Activated CD4-positive, alpha-beta memory T cell treated with anti-CD3 and anti-CD28 coated beads for 36 hours (primary cell): ENCODE measurements at regions not wholly inside any gene's neighbourhood (a gene's known extent, or its start where the extent isn't known, plus 50 kb on each side); places are given as distances from the start of the nearest gene placed in this dataset.
"Not testable (repeated sequence)": the region's sequence is repeated elsewhere in the genome, so short reads cannot be mapped to it uniquely, and the experiment has no call there.

Experiments
- CTCF ChIA-PET: fragments of 350-600 bp; sonication (Branson Sonifier 250); formaldehyde crosslinking; loops from one replicate; lab custom pipeline; 2021; ENCODE audit warnings: antibody characterized with exemption, inconsistent platforms; lab: Charles Lee
- POLR2A ChIA-PET: fragments of 350-600 bp; sonication (Branson Sonifier 250); formaldehyde crosslinking; loops from one replicate; lab custom pipeline; 2021; ENCODE audit warnings: antibody characterized with exemption; lab: Charles Lee
- DNase-seq: peaks from one replicate; pipeline ENCODE4 v3.0.0-alpha.2; 2020
- H3K27ac Mint-ChIP-seq: one replicate; pipeline ENCODE4 v1.8.0; 2021; ENCODE audit warnings: mixed read lengths
- H3K27me3 Mint-ChIP-seq: one replicate; pipeline ENCODE4 v1.8.0; 2021; ENCODE audit warnings: mixed read lengths
- H3K36me3 Mint-ChIP-seq: one replicate; pipeline ENCODE4 v1.8.0; 2021; ENCODE audit warnings: mixed read lengths
- H3K4me1 Mint-ChIP-seq: one replicate; pipeline ENCODE4 v1.8.0; 2021; ENCODE audit warnings: low read depth, mixed read lengths
- H3K4me3 Mint-ChIP-seq: one replicate; pipeline ENCODE4 v1.8.0; 2021; ENCODE audit warnings: mild to moderate bottlenecking, mixed read lengths
- H3K9me3 Mint-ChIP-seq: one replicate; pipeline ENCODE4 v1.8.0; 2021; ENCODE audit warnings: mixed read lengths
- intact Hi-C: fragments of 100-400 bp; cut with micrococcal nuclease; formaldehyde crosslinking; loops from one replicate; pipeline ENCODE4 v1.15.1; 2023

GRCh38 chr9:117821954-117822353 lies 117.8 kb downstream of the TLR4 start:
- no peak for DNase-seq
- ChIA-PET CTCF (no interaction called here), POLR2A (no interaction called here)
- H3K4me1 Mint-ChIP-seq = peaks cover 22% of the 10 kb centered on the region
- H3K36me3 Mint-ChIP-seq = no peaks in the 10 kb centered on the region
- no peak overlapping the region for H3K27ac Mint-ChIP-seq
- no peak overlapping the region for H3K4me3 Mint-ChIP-seq
- H3K27me3 Mint-ChIP-seq = peaks cover 31% of the 10 kb centered on the region
- no peaks in the 10 kb centered on the region for H3K9me3 Mint-ChIP-seq
- intact Hi-C loops = no loop called here

- Mint-ChIP-seq H3K4me1 (peaks cover 28% of the 10 kb centered on the region), H3K27me3 (peaks cover 31% of the 10 kb centered on the region), H3K27ac (no peak overlapping the region), H3K36me3 (no peaks in the 10 kb centered on the region), H3K4me3 (no peak overlapping the region), H3K9me3 (no peaks in the 10 kb centered on the region)
- ChIA-PET CTCF (no interaction called here), POLR2A (no interaction called here)
- intact Hi-C loops = no loop called here
- DNase-seq = no peak
Measured at GRCh38 chr9:117823576-117823975, 119.4 kb downstream of the TLR4 start.

- CTCF ChIA-PET = no interaction called here
- no peaks in the 10 kb centered on the region for H3K36me3 Mint-ChIP-seq
- peak; percentile 67 for DNase-seq
- no peaks in the 10 kb centered on the region for H3K9me3 Mint-ChIP-seq
- no peak overlapping the region for H3K4me3 Mint-ChIP-seq
- POLR2A ChIA-PET = interaction anchor here (1.3 kb wide), 1 partner anchor 143 kb away, joined by 3 read pairs; no protein-coding TSS in a partner anchor
- H3K27ac Mint-ChIP-seq = no peak overlapping the region
- intact Hi-C loops = loop anchor here (1.0 kb wide), 1 partner anchor 42 kb away; no protein-coding TSS in a partner anchor
- H3K27me3 Mint-ChIP-seq = peaks cover 29% of the 10 kb centered on the region
- peaks cover 29% of the 10 kb centered on the region for H3K4me1 Mint-ChIP-seq
Measured at GRCh38 chr9:117825609-117826347, 121.6 kb downstream of the TLR4 start.

- CTCF ChIA-PET = no interaction called here
- POLR2A ChIA-PET = no interaction called here
- H3K4me3 Mint-ChIP-seq = no peak overlapping the region
- H3K4me1 Mint-ChIP-seq = peaks cover 29% of the 10 kb centered on the region
- H3K9me3 Mint-ChIP-seq = no peaks in the 10 kb centered on the region
- H3K27ac Mint-ChIP-seq = no peak overlapping the region
- peaks cover 24% of the 10 kb centered on the region for H3K27me3 Mint-ChIP-seq
- no peak for DNase-seq
- intact Hi-C loops = loop anchor here (1.0 kb wide), 1 partner anchor 44 kb away; no protein-coding TSS in a partner anchor
- no peaks in the 10 kb centered on the region for H3K36me3 Mint-ChIP-seq
Measured at GRCh38 chr9:117826837-117827236, 122.6 kb downstream of the TLR4 start.

- POLR2A ChIA-PET = no interaction called here
- peaks cover 29% of the 10 kb centered on the region for H3K4me1 Mint-ChIP-seq
- H3K9me3 Mint-ChIP-seq = no peaks in the 10 kb centered on the region
- H3K36me3 Mint-ChIP-seq = no peaks in the 10 kb centered on the region
- H3K27ac Mint-ChIP-seq = no peak overlapping the region
- CTCF ChIA-PET = no interaction called here
- DNase-seq = no peak
- intact Hi-C loops = no loop called here
- H3K4me3 Mint-ChIP-seq = no peak overlapping the region
- H3K27me3 Mint-ChIP-seq = peaks cover 22% of the 10 kb centered on the region
Measured at GRCh38 chr9:117827456-117827855, 123.3 kb downstream of the TLR4 start.

- Mint-ChIP-seq H3K27ac (no peak overlapping the region), H3K36me3 (no peaks in the 10 kb centered on the region), H3K27me3 (peaks cover 20% of the 10 kb centered on the region), H3K4me3 (no peak overlapping the region), H3K9me3 (no peaks in the 10 kb centered on the region), H3K4me1 (peaks cover 29% of the 10 kb centered on the region)
- ChIA-PET POLR2A (no interaction called here), CTCF (no interaction called here)
- intact Hi-C loops = no loop called here
- no peak for DNase-seq
Measured at GRCh38 chr9:117828466-117828865, 124.3 kb downstream of the TLR4 start.

- no peak for DNase-seq
- Mint-ChIP-seq H3K27ac (no peak overlapping the region), H3K4me1 (peaks cover 6% of the 10 kb centered on the region), H3K9me3 (no peaks in the 10 kb centered on the region), H3K4me3 (no peak overlapping the region), H3K27me3 (peaks cover 13% of the 10 kb centered on the region), H3K36me3 (no peaks in the 10 kb centered on the region)
- ChIA-PET POLR2A (no interaction called here), CTCF (no interaction called here)
- intact Hi-C loops = no loop called here
Measured at GRCh38 chr9:117835798-117836197, 131.6 kb downstream of the TLR4 start.

- Mint-ChIP-seq H3K36me3 (no peaks in the 10 kb centered on the region), H3K4me1 (peaks cover 6% of the 10 kb centered on the region), H3K9me3 (no peaks in the 10 kb centered on the region), H3K27me3 (peaks cover 10% of the 10 kb centered on the region), H3K4me3 (no peak overlapping the region), H3K27ac (no peak overlapping the region)
- DNase-seq = no peak
- ChIA-PET POLR2A (no interaction called here), CTCF (no interaction called here)
- intact Hi-C loops = no loop called here
Measured at GRCh38 chr9:117839862-117840261, 135.7 kb downstream of the TLR4 start.

GRCh38 chr9:117851836-117852461 lies 147.7 kb downstream of the TLR4 start:
- CTCF ChIA-PET, H3K27ac Mint-ChIP-seq, H3K9me3 Mint-ChIP-seq, H3K36me3 Mint-ChIP-seq, intact Hi-C loops, POLR2A ChIA-PET, H3K27me3 Mint-ChIP-seq, H3K4me1 Mint-ChIP-seq, DNase-seq, H3K4me3 Mint-ChIP-seq: not testable (repeated sequence)

- ChIA-PET CTCF (interaction anchor here (0.7 kb wide), 1 partner anchor 92 kb away, joined by 3 read pairs; no protein-coding TSS in a partner anchor), POLR2A (no interaction called here)
- no peak overlapping the region for H3K27ac Mint-ChIP-seq
- H3K9me3 Mint-ChIP-seq = no peaks in the 10 kb centered on the region
- H3K36me3 Mint-ChIP-seq = no peaks in the 10 kb centered on the region
- no peak for DNase-seq
- intact Hi-C loops = no loop called here
- no peaks in the 10 kb centered on the region for H3K4me1 Mint-ChIP-seq
- H3K4me3 Mint-ChIP-seq = no peak overlapping the region
- H3K27me3 Mint-ChIP-seq = no peaks in the 10 kb centered on the region
Measured at GRCh38 chr9:117858561-117858960, 154.4 kb downstream of the TLR4 start.

GRCh38 chr9:117860849-117861248 lies 156.6 kb downstream of the TLR4 start:
- ChIA-PET CTCF (no interaction called here), POLR2A (no interaction called here)
- H3K4me3 Mint-ChIP-seq = no peak overlapping the region
- no peak for DNase-seq
- intact Hi-C loops = no loop called here
- H3K27ac Mint-ChIP-seq = no peak overlapping the region
- no peaks in the 10 kb centered on the region for H3K36me3 Mint-ChIP-seq
- no peaks in the 10 kb centered on the region for H3K4me1 Mint-ChIP-seq
- no peaks in the 10 kb centered on the region for H3K9me3 Mint-ChIP-seq
- peaks cover 3% of the 10 kb centered on the region for H3K27me3 Mint-ChIP-seq

GRCh38 chr9:117864385-117865057 lies 160.3 kb downstream of the TLR4 start:
- intact Hi-C loops = no loop called here
- no peaks in the 10 kb centered on the region for H3K36me3 Mint-ChIP-seq
- ChIA-PET POLR2A (no interaction called here), CTCF (no interaction called here)
- peaks cover 3% of the 10 kb centered on the region for H3K27me3 Mint-ChIP-seq
- no peak for DNase-seq
- H3K4me3 Mint-ChIP-seq = no peak overlapping the region
- no peak overlapping the region for H3K27ac Mint-ChIP-seq
- H3K9me3 Mint-ChIP-seq = no peaks in the 10 kb centered on the region
- H3K4me1 Mint-ChIP-seq = no peaks in the 10 kb centered on the region
